Fibroblast of skin of scalp (primary cell): ENCODE measurements at regions not wholly inside any gene's neighbourhood (a gene's known extent, or its start where the extent isn't known, plus 50 kb on each side); places are given as distances from the start of the nearest gene placed in this dataset.
"Not testable (repeated sequence)": the region's sequence is repeated elsewhere in the genome, so short reads cannot be mapped to it uniquely, and the experiment has no call there.

ENCODE experiments used
- DNase-seq: peaks from one replicate; pipeline ENCODE4 v3.0.0-alpha.2; 2013

- no peak for DNase-seq
Measured at GRCh38 chr7:153088601-153089000, 329.0 kb downstream of the ACTR3B start.

- DNase-seq = no peak
Measured at GRCh38 chr7:153090209-153090608, 330.7 kb downstream of the ACTR3B start.

- DNase-seq = no peak
Measured at GRCh38 chr7:153090764-153091163, 331.2 kb downstream of the ACTR3B start.

- no peak for DNase-seq
Measured at GRCh38 chr7:153091477-153091876, 331.9 kb downstream of the ACTR3B start.

GRCh38 chr7:153097511-153098201, 338.1 kb downstream of the ACTR3B start:
- DNase-seq = no peak

GRCh38 chr7:153099235-153099634, 339.7 kb downstream of the ACTR3B start:
- DNase-seq = no peak

- DNase-seq = no peak
Measured at GRCh38 chr7:153100691-153101237, 341.2 kb downstream of the ACTR3B start.

- DNase-seq = no peak
Measured at GRCh38 chr7:153103202-153103601, 343.6 kb downstream of the ACTR3B start.

- DNase-seq = no peak
Measured at GRCh38 chr7:153107826-153108225, 348.3 kb downstream of the ACTR3B start.

GRCh38 chr7:153109566-153109965, 350.0 kb downstream of the ACTR3B start:
- DNase-seq = no peak

- DNase-seq = no peak
Measured at GRCh38 chr7:153110606-153111005, 351.1 kb downstream of the ACTR3B start.

- not testable (repeated sequence) for DNase-seq
Measured at GRCh38 chr7:153122255-153122654, 362.7 kb downstream of the ACTR3B start.

- no peak for DNase-seq
Measured at GRCh38 chr7:153130052-153130451, 370.5 kb downstream of the ACTR3B start.

- no peak for DNase-seq
Measured at GRCh38 chr7:153151766-153152165, 392.2 kb downstream of the ACTR3B start.

- DNase-seq = no peak
Measured at GRCh38 chr7:153152801-153153422, 393.4 kb downstream of the ACTR3B start.

GRCh38 chr7:153158149-153158548, 398.6 kb downstream of the ACTR3B start:
- DNase-seq = no peak

- no peak for DNase-seq
Measured at GRCh38 chr7:153170287-153170686, 410.7 kb downstream of the ACTR3B start.

GRCh38 chr7:153185936-153186335, 426.4 kb downstream of the ACTR3B start:
- DNase-seq = no peak

- DNase-seq = no peak
Measured at GRCh38 chr7:153188161-153188560, 428.6 kb downstream of the ACTR3B start.

- no peak for DNase-seq
Measured at GRCh38 chr7:153188630-153189029, 429.1 kb downstream of the ACTR3B start.

- no peak for DNase-seq
Measured at GRCh38 chr7:153190452-153190851, 430.9 kb downstream of the ACTR3B start.

GRCh38 chr7:153190986-153191385, 431.4 kb downstream of the ACTR3B start:
- no peak for DNase-seq

GRCh38 chr7:153193144-153193595, 433.6 kb downstream of the ACTR3B start:
- DNase-seq = no peak

- no peak for DNase-seq
Measured at GRCh38 chr7:153217032-153217431, 457.5 kb downstream of the ACTR3B start.
